AG04449 (cell line): ENCODE measurements at regions not wholly inside any gene's neighbourhood (a gene's known extent, or its start where the extent isn't known, plus 50 kb on each side); places are given as distances from the start of the nearest gene placed in this dataset.

ENCODE experiments used
- CTCF ChIA-PET: fragments of 350-600 bp; formaldehyde crosslinking; extraction: SDS; loops from one replicate; lab custom pipeline; 2021; ENCODE audit warnings: antibody characterized with exemption; lab: Yijun Ruan, JAX
- POLR2A ChIA-PET: fragments of 400-600, 350-600 bp; formaldehyde crosslinking; extraction: SDS; loops from one replicate; lab custom pipeline; 2020; ENCODE audit warnings: antibody characterized with exemption, inconsistent platforms; lab: Yijun Ruan, JAX
- DNase-seq: peaks from one replicate; pipeline ENCODE4 v3.0.0-alpha.2; 2010; ENCODE audit warnings: low read depth, low spot score
- H3K4me3 ChIP-seq: 2 replicates; pipeline ENCODE4 v1.5.1; 2011; ENCODE audit warnings: low read depth, mild to moderate bottlenecking, control low read depth, low read length
- CTCF ChIP-seq: IDR thresholded peaks from one replicate; pipeline ENCODE4 v1.5.1; 2011; ENCODE audit warnings: mild to moderate bottlenecking, moderate library complexity, low read length, control low read depth, inconsistent platforms; ENCODE audit not compliant: insufficient read depth; ENCODE audit errors: missing control alignments

DNA sequence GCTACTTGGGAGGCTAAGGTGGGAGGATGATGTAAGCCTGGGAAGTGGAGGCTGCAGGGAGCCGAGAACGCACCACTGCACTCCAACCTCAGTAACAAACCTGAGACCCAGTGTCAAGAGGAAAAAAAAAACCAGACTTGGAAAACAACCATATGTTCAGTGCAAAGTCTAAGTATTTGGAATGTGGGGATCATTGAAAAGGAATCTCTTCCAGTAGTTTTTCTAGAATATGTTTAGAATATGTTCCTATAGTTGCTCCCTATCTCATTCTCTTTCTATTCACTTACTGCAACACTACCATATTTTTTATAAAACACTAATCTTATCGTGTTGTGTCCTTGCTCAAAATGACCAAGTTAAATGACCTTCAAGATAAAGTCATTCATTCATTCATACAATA, 423.5 kb upstream of the SOX5 start:
- no peak overlapping the region for H3K4me3 ChIP-seq
- no peak for TF ChIP-seq CTCF
- no peak for DNase-seq
- ChIA-PET CTCF (no interaction called here), POLR2A (no interaction called here)

- no peak for TF ChIP-seq CTCF
- ChIA-PET CTCF (no interaction called here), POLR2A (no interaction called here)
- no peak overlapping the region for H3K4me3 ChIP-seq
- no peak for DNase-seq
Observed at GRCh38 chr12:24366514-24366913, 417.0 kb upstream of the SOX5 start.

- POLR2A ChIA-PET = no interaction called here
- H3K4me3 ChIP-seq = no peak overlapping the region
- DNase-seq = no peak
- CTCF ChIA-PET = no interaction called here
- no peak for TF ChIP-seq CTCF
Observed at GRCh38 chr12:24364921-24365320, 415.5 kb upstream of the SOX5 start.

DNA sequence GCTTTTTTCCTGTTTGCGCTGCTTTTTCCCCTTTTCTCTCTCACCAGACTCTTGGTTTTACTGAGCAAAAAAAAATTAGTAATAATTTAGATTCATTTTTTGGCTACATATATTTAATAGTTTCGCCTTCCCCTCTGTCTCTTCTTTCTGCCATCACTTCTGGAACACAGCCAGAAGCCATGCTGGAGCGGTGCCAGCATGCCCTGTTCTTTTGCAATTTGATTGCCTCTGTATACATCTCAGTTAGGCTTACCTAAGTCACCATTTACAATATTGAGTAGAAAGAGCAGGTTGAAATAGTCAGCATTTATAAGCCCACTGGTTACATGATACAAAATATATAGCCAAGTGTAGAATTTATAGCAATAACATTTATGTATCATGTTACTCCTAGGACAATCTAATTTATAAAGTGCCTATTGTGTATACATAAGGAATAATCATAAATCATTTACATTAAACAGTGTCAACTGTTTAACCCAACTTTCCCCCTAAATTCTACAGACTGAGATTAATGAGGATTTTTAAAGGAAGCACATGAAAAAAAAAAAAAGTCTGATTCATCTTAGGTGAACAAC, 413.8 kb upstream of the SOX5 start:
- DNase-seq = no peak
- no peak overlapping the region for H3K4me3 ChIP-seq
- CTCF ChIA-PET = no interaction called here
- TF ChIP-seq CTCF = no peak
- POLR2A ChIA-PET = no interaction called here

DNA sequence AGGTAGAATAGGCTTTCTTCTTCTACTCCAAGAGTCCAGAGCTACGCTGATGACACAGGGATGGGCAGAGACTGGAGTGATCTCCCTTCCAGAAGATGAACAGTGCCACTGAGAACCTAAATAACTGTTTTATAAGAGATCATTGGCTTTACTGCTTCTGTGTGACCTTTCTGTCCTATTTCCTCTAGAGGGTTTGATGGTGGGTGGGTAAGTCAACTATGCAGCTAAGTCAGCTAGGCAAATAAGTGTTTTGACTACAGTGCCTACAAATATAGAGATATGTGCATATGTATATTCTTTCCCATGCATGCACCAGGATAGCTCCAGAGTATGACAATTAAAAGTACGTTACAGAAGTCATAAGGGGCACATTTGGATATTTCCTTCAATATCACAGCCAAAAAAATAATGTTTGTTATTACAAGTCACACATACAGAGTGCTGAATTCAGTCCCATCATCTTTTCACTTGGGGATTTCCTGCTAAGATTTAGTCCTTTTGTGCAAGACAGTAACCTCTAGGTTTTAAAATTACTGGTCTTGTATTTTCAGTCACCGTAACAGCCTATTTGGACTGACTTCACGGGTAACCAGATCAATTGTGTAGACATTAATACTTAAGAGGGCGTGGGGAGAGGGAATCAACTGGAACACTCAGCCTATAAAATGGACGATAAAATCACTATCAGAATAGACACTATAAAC, 412.6 kb upstream of the SOX5 start:
- no peak overlapping the region for H3K4me3 ChIP-seq
- ChIA-PET POLR2A (no interaction called here), CTCF (no interaction called here)
- DNase-seq = no peak
- TF ChIP-seq CTCF = no peak

DNA sequence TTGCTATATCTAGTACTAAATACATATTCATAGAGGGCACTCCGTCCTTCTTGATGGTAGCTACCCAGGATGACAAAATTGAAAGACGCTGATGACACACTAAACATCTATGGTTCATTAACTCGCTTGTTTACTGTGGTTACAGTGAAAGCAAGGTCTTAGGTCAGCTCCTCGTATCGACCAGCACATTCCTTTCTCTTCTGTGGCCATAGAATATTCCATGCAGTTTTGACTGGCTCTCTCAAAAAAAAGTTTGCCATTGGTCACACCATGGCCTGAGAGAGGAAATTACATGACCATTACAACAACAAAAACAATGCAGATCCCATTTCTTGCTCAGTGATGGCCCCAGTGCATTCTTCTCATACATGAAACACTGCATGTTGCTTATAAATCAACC, 411.4 kb upstream of the SOX5 start:
- no peak for DNase-seq
- no peak for TF ChIP-seq CTCF
- ChIA-PET CTCF (no interaction called here), POLR2A (no interaction called here)
- H3K4me3 ChIP-seq = no peak overlapping the region
